ENCODE measurements at regions not wholly inside any gene's neighbourhood (a gene's known extent, or its start where the extent isn't known, plus 50 kb on each side); places are given as distances from the start of the nearest gene placed in this dataset.
"Not testable (repeated sequence)": the region's sequence is repeated elsewhere in the genome, so short reads cannot be mapped to it uniquely, and the experiment has no call there.

- BruUV-seq (replicated peaks): no TSS peak
- Mint-ChIP-seq H3K9me3 (ENCODE audit: unreplicated experiment) (no peaks in the 10 kb centered on the region), H3K36me3 (ENCODE audit: insufficient read depth, unreplicated experiment) (no peaks in the 10 kb centered on the region), H3K4me1 (ENCODE audit: low read depth, unreplicated experiment) (no peaks in the 10 kb centered on the region), H3K27me3 (ENCODE audit: insufficient read depth, unreplicated experiment) (no peaks in the 10 kb centered on the region), H3K4me3 (ENCODE audit: unreplicated experiment) (no peak overlapping the region), H3K27ac (ENCODE audit: unreplicated experiment) (no peak overlapping the region)
- no peak overlapping the region for H3K4me3 ChIP-seq (ENCODE audit: low read depth, low read length)
- no peak for TF ChIP-seq CTCF (IDR thresholded peaks at IDR 0.05; ENCODE audit: insufficient read depth in 1 of 2, low read depth in 1 of 2, low read length in 1 of 2, severe bottlenecking in 1 of 2, unreplicated experiment in 1 of 2)
- POLR2A ChIA-PET: no interaction called here
- CTCF ChIA-PET: no interaction called here
- no peaks in the 10 kb centered on the region for H3K27me3 ChIP-seq (replicated peaks; ENCODE audit: control insufficient read depth, insufficient read depth, low read length)
- no peaks in the 10 kb centered on the region for H3K36me3 ChIP-seq (ENCODE audit: control insufficient read depth, insufficient read depth, low read length)
- intact Hi-C loops (cut with micrococcal nuclease; ENCODE audit: unreplicated experiment): no loop called here
- DNase-seq: no peak
- H3K4me1 ChIP-seq: no peaks in the 10 kb centered on the region
- no peaks in the 10 kb centered on the region for H3K9me3 ChIP-seq
Measured at GRCh38 chr4:170794525-170794924, 704.8 kb upstream of the AADAT start.

- DNase-seq; H3K36me3 ChIP-seq (ENCODE audit: control insufficient read depth, insufficient read depth, low read length); intact Hi-C loops (cut with micrococcal nuclease; ENCODE audit: unreplicated experiment); H3K9me3 Mint-ChIP-seq (ENCODE audit: unreplicated experiment); H3K4me1 ChIP-seq; CTCF ChIA-PET; POLR2A ChIA-PET; H3K9me3 ChIP-seq; H3K27me3 ChIP-seq (replicated peaks; ENCODE audit: control insufficient read depth, insufficient read depth, low read length); H3K4me1 Mint-ChIP-seq (ENCODE audit: low read depth, unreplicated experiment); H3K4me3 ChIP-seq (ENCODE audit: low read depth, low read length); BruUV-seq (replicated peaks); H3K36me3 Mint-ChIP-seq (ENCODE audit: insufficient read depth, unreplicated experiment); H3K27ac Mint-ChIP-seq (ENCODE audit: unreplicated experiment); H3K27me3 Mint-ChIP-seq (ENCODE audit: insufficient read depth, unreplicated experiment): not testable (repeated sequence)
- peak overlapping the region; percentile 43 for H3K4me3 Mint-ChIP-seq (ENCODE audit: unreplicated experiment)
Measured at GRCh38 chr4:170788540-170789051, 698.8 kb upstream of the AADAT start.

GRCh38 chr4:170777663-170778062 lies 687.9 kb upstream of the AADAT start:
- H3K27me3 Mint-ChIP-seq (ENCODE audit: insufficient read depth, unreplicated experiment): no peaks in the 10 kb centered on the region
- H3K4me3 Mint-ChIP-seq (ENCODE audit: unreplicated experiment): no peak overlapping the region
- intact Hi-C loops (cut with micrococcal nuclease; ENCODE audit: unreplicated experiment): no loop called here
- Histone ChIP-seq H3K36me3 (ENCODE audit: control insufficient read depth, insufficient read depth, low read length) (no peaks in the 10 kb centered on the region), H3K27me3 (replicated peaks; ENCODE audit: control insufficient read depth, insufficient read depth, low read length) (no peaks in the 10 kb centered on the region), H3K4me3 (ENCODE audit: low read depth, low read length) (no peak overlapping the region), H3K4me1 (no peaks in the 10 kb centered on the region), H3K9me3 (no peaks in the 10 kb centered on the region)
- no peaks in the 10 kb centered on the region for H3K9me3 Mint-ChIP-seq (ENCODE audit: unreplicated experiment)
- no peaks in the 10 kb centered on the region for H3K36me3 Mint-ChIP-seq (ENCODE audit: insufficient read depth, unreplicated experiment)
- no TSS peak for BruUV-seq (replicated peaks)
- CTCF ChIA-PET: no interaction called here
- H3K27ac Mint-ChIP-seq (ENCODE audit: unreplicated experiment): no peak overlapping the region
- no peak for DNase-seq
- POLR2A ChIA-PET: no interaction called here
- no peak for TF ChIP-seq CTCF (IDR thresholded peaks at IDR 0.05; ENCODE audit: insufficient read depth in 1 of 2, low read depth in 1 of 2, low read length in 1 of 2, severe bottlenecking in 1 of 2, unreplicated experiment in 1 of 2)
- H3K4me1 Mint-ChIP-seq (ENCODE audit: low read depth, unreplicated experiment): no peaks in the 10 kb centered on the region

- no peak for DNase-seq
- POLR2A ChIA-PET: no interaction called here
- Histone ChIP-seq H3K36me3 (ENCODE audit: control insufficient read depth, insufficient read depth, low read length) (no peaks in the 10 kb centered on the region), H3K4me3 (ENCODE audit: low read depth, low read length) (no peak overlapping the region), H3K27me3 (replicated peaks; ENCODE audit: control insufficient read depth, insufficient read depth, low read length) (no peaks in the 10 kb centered on the region), H3K4me1 (no peaks in the 10 kb centered on the region), H3K9me3 (no peaks in the 10 kb centered on the region)
- BruUV-seq (replicated peaks): no TSS peak
- TF ChIP-seq CTCF (IDR thresholded peaks at IDR 0.05; ENCODE audit: insufficient read depth in 1 of 2, low read depth in 1 of 2, low read length in 1 of 2, severe bottlenecking in 1 of 2, unreplicated experiment in 1 of 2): no peak
- H3K9me3 Mint-ChIP-seq (ENCODE audit: unreplicated experiment): no peaks in the 10 kb centered on the region
- H3K36me3 Mint-ChIP-seq (ENCODE audit: insufficient read depth, unreplicated experiment): no peaks in the 10 kb centered on the region
- no peaks in the 10 kb centered on the region for H3K4me1 Mint-ChIP-seq (ENCODE audit: low read depth, unreplicated experiment)
- H3K27ac Mint-ChIP-seq (ENCODE audit: unreplicated experiment): no peak overlapping the region
- no peaks in the 10 kb centered on the region for H3K27me3 Mint-ChIP-seq (ENCODE audit: insufficient read depth, unreplicated experiment)
- intact Hi-C loops (cut with micrococcal nuclease; ENCODE audit: unreplicated experiment): no loop called here
- CTCF ChIA-PET: no interaction called here
- H3K4me3 Mint-ChIP-seq (ENCODE audit: unreplicated experiment): no peak overlapping the region
Measured at GRCh38 chr4:170776983-170777382, 687.2 kb upstream of the AADAT start.
